Fibroblast of skin of abdomen (primary cell): ENCODE measurements at regions not wholly inside any gene's neighbourhood (a gene's known extent, or its start where the extent isn't known, plus 50 kb on each side); places are given as distances from the start of the nearest gene placed in this dataset.
A peak's percentile ranks its signal among the peaks of the same experiment; 100 is the strongest.

Experiments
- DNase-seq: peaks from one replicate; pipeline ENCODE4 v3.0.0-alpha.2; 2013

- no peak for DNase-seq
Measured at GRCh38 chr2:155256803-155257202, 558.3 kb downstream of the KCNJ3 start.

GRCh38 chr2:155250800-155251199 lies 552.3 kb downstream of the KCNJ3 start:
- peak; percentile 1 for DNase-seq

GRCh38 chr2:155240176-155240575 lies 541.7 kb downstream of the KCNJ3 start:
- DNase-seq, result no peak

GRCh38 chr2:155235710-155236109 lies 537.2 kb downstream of the KCNJ3 start:
- no peak for DNase-seq

GRCh38 chr2:155223781-155224406 lies 525.4 kb downstream of the KCNJ3 start:
- no peak for DNase-seq

GRCh38 chr2:155218945-155219344 lies 520.5 kb downstream of the KCNJ3 start:
- DNase-seq, result no peak

GRCh38 chr2:155218292-155218924 lies 519.9 kb downstream of the KCNJ3 start:
- no peak for DNase-seq

GRCh38 chr2:155215037-155215707 lies 516.7 kb downstream of the KCNJ3 start:
- no peak for DNase-seq

GRCh38 chr2:155209696-155210450 lies 511.4 kb downstream of the KCNJ3 start:
- DNase-seq, result peak; percentile 54

- DNase-seq, result peak; percentile 22
Measured at GRCh38 chr2:155203178-155203577, 504.7 kb downstream of the KCNJ3 start.

- no peak for DNase-seq
Measured at GRCh38 chr2:155200753-155201152, 502.3 kb downstream of the KCNJ3 start.

GRCh38 chr2:155190342-155190741 lies 491.8 kb downstream of the KCNJ3 start:
- no peak for DNase-seq

- no peak for DNase-seq
Measured at GRCh38 chr2:155178921-155179320, 480.4 kb downstream of the KCNJ3 start.

- no peak for DNase-seq
Measured at GRCh38 chr2:155176345-155176744, 477.9 kb downstream of the KCNJ3 start.

- no peak for DNase-seq
Measured at GRCh38 chr2:155169317-155169716, 470.8 kb downstream of the KCNJ3 start.

GRCh38 chr2:155162494-155162893 lies 464.0 kb downstream of the KCNJ3 start:
- DNase-seq, result no peak

- no peak for DNase-seq
Measured at GRCh38 chr2:155161314-155161713, 462.8 kb downstream of the KCNJ3 start.

- DNase-seq, result no peak
Measured at GRCh38 chr2:155157711-155158110, 459.2 kb downstream of the KCNJ3 start.

- peak; percentile 73 for DNase-seq
Measured at GRCh38 chr2:155157065-155157464, 458.6 kb downstream of the KCNJ3 start.

GRCh38 chr2:155151945-155152344 lies 453.4 kb downstream of the KCNJ3 start:
- DNase-seq, result no peak

- DNase-seq, result no peak
Measured at GRCh38 chr2:155151472-155151871, 453.0 kb downstream of the KCNJ3 start.

GRCh38 chr2:155145758-155146229 lies 447.3 kb downstream of the KCNJ3 start:
- no peak for DNase-seq

GRCh38 chr2:155141418-155141817 lies 442.9 kb downstream of the KCNJ3 start:
- DNase-seq, result no peak
